HG03432 (cell line): ENCODE measurements at regions not wholly inside any gene's neighbourhood (a gene's known extent, or its start where the extent isn't known, plus 50 kb on each side); places are given as distances from the start of the nearest gene placed in this dataset.

ENCODE experiments used
- ATAC-seq: cut with Tn5 transposase; IDR thresholded peaks from one replicate; pipeline ENCODE4 v1.9.1; 2021; ENCODE audit warnings: mild to moderate bottlenecking, moderate library complexity; ENCODE audit not compliant: unreplicated experiment

DNA sequence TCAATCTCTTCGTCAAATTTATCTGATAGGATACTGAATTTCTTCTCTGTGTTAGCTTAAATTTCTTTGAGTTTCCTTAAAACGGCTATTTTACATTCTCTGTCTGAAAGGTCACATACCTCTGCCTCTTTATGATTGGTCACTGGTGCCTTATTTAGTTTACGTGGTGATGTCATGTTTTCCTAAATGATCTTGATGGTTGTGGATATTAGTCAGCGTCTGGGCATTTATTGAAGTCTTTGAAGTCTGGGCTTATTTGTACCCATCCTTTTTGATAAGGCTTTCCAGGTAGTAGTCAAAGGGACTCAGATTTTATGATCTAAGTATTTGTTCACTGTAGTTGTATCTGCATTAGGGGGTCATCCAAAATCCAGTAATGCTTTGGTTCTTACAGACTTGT is 1407.5 kb upstream of the LRRTM3 start:
- no peak for ATAC-seq

DNA sequence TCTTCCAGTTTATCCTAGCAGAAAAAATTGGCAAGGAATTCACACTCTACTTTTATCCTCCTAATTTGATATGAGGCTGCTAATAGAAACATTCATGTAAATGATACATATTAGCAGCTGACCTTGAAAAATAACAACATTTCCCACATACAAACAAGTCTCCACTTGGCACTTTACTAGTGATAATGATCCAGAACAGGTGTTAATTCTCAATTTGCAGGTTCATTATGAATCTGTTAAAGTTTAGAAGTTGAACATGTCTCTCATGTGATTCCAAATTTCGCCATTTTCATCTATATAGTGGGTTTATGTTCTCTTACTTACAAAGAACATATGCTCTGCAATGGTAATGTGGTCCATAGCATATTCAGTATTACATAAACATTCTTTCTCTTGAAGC is 1396.8 kb upstream of the LRRTM3 start:
- no peak for ATAC-seq

DNA sequence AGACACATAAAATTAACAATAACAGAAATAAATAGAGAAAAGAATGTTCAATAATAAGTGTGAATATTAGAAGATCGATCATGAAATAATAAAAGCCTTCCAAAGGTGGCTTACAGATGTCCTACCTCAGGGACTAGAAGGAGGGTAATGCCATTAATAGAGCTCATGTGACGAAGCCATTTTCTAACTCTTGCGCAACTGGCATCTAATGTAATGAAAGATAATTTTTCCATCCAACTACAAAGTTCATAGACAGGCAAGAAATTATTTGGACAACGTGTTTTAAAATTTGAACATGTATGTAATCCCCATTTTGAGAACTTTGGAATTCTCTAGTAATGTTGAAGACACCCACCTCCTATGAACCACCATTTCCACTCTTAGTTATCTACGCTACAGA is 1394.3 kb upstream of the LRRTM3 start:
- no peak for ATAC-seq

DNA sequence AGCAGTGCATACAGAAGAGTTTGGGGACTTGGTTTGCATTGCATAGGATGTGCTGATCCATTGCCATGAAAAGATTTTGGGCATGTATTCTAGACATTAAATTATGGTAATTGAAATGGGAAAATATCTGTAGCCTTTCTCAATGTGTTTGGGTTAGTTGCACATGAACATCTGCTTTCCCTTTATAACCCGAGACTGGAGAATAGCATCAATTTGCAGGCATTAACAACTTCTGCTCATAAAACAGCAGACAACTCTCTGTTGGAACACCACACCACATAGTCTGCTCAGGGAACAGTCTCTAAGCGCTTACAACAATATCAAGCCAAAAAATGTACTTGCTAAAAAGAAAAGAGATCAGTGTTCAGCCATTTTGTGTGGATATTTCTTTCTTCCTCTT is 1391.1 kb upstream of the LRRTM3 start:
- ATAC-seq, result no peak

DNA sequence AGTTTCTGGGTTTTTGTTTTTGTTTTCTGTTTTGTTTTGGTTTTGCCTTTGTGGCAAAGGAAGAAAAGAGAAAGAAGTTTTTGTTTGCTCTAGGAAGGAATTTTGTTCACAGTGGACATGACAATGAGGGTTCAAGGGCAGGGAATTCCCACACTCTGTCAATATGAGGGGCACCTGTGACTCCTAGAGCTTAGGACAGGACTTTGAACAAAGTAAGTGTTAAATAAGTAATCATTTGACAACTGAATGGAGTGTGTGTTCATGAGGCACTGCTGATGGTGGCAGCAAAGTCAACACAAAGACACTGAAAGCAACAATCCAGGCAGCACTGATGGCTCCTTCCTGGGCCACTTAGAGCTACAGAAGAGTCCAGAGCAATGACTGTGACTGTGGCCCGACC is 1381.1 kb upstream of the LRRTM3 start:
- ATAC-seq, result no peak

DNA sequence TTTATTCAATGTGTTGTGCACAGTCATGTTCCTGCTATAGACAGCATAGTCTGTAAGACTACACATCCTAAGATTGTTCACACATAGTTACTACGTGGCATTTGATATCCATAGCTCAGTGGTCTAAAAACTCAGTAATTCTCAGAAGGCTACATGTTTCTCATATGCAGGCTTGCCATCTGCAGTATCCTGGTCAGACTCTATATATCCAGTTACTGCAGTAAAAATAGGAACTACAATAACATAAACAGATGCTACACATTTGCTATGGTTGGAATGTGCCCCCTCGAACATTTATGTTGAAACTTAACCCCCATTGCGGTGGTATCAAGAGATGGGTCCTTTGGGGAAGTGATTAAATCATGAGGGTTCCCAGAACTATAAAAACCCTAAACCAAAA is 1377.8 kb upstream of the LRRTM3 start:
- ATAC-seq, result no peak

DNA sequence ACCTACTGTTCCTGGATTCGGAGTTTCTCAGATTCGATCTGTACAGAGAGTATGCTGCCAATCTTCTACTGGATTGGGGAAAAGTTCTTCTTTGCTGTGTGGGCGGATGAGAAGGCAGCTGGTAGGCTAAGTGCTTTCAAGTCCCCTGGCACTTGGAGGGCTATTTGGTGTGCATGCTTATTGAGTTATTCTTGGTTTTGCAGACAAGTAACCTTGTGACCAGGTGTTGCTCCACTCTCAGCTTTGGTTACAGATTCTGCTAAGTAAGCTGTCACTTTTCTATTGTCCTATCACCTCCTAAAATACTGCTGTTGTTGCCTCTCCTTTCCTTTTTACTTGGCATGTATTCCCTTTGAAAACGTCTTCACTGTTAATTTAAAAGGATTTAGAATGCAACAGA is 1375.1 kb upstream of the LRRTM3 start:
- ATAC-seq, result no peak

DNA sequence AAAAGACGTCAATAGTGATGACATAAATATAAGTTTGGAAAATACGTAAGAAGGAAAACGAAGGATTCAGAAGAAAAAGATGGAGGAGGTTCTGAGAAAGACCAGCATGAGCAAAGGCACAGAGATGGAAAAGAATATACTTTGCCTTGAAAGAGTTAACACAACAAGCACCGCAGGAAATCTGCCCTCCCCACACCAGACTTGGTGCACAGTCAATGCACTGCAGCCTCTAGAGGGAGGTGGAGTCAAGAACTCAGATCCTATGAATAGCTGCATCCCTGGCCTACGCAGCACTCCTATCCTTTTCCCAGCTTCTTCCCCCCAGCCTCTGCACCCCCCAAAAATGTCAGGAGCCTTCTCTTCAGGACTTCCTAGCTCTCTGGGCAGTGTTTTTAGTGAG is 1370.6 kb upstream of the LRRTM3 start:
- no peak for ATAC-seq

DNA sequence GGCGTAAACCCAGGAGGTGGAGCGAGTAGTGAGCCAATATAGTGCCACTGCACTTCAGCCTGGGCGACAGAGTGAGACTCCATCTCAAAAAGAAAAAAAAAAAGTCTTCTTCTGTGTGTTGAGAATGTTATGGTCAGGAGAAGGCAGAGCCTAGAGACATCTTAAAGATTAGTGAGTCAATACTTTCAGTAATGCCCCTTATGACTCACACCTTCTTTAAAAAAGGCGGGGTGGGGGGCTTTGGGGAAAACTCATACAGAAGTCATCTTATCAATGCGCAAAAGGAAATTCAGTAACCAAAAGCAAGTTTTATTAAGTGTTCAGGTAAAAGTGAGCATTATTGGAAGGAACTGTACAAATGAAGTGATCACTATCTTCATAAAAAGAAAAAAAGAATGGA is 1369.8 kb upstream of the LRRTM3 start:
- ATAC-seq, result no peak

DNA sequence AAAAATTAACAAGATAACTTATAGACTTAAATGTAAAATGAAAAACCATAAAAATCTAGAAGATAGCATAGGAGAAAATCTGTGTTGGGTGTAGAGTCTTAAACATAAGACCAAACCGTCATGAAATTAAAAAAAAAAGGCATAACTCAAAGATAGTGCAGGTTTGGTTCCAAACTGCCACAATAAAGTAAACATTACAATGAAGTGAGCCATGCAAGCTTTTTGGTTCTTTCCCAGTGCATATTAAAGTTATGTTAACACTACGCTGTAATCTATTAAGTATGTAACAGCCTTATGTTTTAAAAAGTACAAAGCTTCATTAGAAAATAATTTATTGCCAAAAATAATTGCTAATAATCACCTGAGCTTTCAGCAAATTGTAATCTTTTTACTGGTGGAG is 1366.5 kb upstream of the LRRTM3 start:
- ATAC-seq, result no peak

DNA sequence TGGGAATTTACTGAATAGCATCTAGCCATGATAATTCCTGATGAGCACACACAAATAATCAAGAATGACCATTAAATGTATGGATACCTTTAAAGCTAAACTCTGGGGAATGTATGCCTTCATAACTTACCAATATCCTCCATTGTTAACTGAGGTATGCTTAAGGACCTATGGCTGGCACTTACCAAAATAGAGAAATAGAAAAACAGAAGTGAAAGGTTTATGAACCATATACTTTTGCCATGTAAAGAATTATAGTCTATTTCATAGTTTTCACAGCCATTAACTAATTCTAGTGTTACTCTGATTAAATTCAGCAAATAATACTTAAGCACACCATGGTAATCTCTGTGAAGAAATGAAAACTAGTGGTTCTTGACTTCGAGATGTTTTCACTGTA is 1360.6 kb upstream of the LRRTM3 start:
- no peak for ATAC-seq

DNA sequence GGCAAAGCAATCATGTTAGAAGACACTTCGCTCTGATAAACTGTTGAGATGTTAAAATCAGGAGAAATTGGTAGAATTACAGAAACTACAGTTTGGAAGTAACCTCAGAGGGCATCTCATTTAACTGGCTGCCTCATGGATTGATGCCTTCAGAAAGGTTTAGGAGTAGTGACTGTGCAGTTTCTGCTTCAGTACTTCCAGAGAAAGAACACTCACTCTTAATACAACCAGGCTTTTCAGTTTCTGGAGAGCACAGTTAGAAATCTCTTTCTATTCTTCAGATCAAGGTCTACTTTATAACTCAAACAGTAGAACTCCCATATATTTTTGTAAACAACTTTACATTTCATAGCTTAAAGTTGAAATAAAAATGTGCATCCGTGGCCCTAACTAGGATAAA is 1358.9 kb upstream of the LRRTM3 start:
- no peak for ATAC-seq

DNA sequence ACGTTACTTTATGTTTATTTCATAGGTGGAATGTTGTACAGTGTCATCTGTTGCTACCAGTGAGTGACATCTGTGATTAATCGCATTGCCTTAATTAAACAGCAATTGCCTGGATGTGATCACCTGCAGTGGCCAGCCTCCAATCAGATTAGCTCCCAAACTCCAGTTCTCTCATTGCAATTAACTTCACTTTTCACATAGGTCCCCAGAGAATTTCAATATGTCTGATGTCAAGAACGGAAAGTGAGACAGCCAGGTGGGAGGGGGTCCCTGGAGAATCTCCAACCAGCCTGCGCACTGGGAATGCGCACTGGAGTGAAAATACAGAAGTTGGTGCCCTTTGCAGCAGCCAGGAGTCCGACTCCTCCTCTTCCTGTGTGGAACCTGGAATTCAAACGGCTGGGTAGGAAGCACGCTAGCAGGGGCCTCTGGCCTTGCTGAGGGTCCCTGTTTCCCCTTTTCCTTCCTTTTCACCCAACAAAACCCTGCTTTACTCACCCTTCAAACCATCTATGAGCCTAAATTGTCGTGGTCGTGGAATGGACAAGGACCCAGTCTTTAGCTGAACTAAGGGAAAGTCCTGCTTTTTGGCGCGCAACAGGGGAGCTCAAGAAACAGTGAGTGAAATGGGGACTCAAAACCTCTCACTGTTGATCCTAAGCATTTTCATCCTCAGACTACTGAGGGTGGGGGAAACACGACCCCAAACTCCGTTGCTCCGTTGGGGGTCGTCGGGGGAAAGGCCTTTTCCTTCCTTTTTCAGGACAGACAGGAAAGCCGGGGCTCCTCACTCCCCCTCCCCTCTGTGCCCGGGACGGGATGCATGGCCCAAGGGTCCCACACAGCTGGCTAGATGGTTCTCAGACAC is 1355.5 kb upstream of the LRRTM3 start:
- ATAC-seq, result peak; percentile 60

DNA sequence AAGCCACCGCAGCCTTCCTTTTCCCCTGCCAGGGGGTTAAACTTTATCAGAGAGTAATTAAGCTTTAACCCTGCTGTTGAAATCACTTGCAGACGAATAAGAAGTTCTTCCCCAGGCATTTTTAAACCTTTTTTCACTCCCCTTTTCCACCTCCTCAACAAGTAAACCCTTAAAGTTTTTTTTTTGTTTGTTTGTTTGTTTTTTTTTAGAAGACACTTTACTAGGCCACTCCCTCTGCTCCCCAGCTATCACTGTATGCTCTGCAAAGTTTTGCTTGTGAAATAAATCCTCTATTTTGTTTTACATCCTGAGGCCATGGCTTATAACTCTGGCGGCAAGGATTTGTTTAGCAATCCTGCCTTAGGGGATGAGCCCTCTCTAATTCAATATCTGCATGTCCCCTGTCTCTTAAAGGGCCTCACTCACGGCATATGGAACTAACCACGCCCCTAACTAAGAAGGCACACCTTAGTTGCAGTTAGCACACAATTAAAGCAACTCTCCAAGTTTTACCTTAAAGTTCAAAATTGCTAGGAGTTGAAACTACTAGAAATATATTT is 1354.7 kb upstream of the LRRTM3 start:
- ATAC-seq, result peak; percentile 58

DNA sequence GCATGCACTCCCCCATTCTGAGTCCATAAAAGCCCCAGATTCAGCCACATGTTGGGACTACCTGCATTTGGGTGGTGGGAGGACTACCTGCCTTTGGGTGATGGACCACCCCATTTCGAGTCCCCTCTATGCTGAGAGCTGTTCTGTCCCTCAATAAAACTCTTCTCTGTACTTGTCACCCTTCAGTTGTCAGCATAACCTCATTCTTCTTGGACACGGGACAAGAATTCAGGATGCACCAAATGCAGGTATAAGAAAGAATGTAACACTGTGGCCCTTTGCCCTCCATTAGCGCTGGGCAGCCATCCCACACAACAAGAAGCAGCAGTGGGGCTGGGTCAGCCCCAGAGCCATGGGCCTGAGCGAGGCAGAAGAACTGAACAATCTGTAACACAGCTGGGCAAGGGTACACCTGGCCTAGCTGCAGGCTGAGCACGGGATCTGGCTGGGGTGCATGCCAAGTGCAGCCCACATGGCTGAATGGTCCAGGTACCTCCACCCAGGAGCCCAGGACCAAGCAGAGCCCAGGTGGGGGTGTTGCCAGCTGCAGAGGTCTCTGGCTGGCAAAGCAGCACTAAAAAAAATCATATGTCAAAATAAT is 1344.3 kb upstream of the LRRTM3 start:
- ATAC-seq, result no peak

DNA sequence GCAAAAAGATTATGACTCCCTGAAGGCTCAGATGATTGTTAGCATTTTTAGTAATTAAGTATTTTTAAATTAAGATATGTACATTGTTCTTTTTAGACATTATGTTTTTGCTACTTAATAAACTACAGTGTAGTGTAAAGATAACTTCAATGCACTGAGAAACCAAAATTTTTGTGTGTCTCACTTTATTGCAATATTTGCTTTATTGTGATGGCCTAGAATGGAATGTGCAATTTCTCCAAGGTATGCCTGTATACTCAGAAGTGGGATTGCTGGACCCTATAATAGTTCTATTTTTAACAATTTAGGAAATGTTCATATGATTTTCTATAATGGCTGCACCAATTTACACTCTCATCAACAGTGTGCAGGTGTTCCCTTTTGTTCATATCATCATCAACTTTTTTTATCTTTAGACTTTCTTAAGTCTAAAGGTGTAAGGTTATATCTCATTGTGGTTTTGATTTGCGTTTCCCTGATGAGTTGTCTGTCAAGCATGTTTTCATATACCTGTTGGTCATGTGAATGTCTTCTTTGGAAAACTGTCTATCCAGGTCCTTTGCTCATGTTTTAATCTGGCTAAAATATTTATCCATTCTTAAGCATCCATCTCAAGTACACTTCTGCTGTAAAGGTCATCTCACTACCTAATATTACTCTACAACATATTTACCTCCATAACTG is 1323.5 kb upstream of the LRRTM3 start:
- no peak for ATAC-seq

DNA sequence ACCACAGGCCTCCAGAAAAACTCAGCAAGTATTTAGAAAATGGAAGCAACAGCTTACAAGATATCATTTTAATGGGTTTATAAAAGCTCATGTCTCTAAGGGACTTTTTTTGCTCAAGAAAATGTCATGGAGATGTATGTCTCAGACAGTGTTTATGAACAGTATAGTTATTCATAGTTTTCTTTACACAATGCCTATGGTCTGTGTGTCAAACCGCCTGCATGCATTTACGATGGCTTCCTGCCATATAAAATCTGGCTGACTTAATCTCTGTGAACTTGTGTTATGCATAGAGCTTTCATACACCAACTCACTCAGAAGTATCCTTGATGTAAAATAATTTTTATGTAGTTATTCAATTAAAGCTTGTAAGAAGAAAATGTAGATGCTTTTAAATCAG is 1314.2 kb upstream of the LRRTM3 start:
- ATAC-seq, result no peak

DNA sequence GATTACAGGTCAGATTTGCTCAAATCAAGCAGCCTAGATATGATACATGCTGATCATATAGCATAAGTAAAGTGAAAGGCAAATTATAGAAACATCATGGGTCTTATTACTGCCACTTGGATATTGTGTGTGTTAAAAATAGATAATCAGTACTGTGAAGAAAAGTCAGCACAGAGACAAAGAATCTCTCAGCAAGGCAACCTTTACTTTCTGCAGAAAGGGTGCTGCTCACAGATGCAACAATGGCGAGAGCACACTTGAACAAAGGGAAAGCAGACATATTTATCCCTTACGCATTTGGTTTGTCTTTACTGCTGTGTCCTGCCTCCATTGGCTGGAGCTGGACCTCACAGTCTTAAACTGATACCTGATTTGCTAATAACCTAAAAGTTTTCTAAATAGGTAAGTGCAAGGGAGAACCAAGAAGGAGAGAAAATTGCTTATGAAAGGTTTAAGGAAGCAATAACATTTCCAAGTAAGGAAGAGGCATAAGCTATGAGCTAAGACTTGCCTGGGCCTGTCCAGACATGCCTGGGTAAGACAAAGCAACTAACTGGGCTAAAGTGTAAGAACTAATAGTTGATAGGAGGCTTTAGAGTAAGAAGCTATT is 1310.8 kb upstream of the LRRTM3 start:
- no peak for ATAC-seq

DNA sequence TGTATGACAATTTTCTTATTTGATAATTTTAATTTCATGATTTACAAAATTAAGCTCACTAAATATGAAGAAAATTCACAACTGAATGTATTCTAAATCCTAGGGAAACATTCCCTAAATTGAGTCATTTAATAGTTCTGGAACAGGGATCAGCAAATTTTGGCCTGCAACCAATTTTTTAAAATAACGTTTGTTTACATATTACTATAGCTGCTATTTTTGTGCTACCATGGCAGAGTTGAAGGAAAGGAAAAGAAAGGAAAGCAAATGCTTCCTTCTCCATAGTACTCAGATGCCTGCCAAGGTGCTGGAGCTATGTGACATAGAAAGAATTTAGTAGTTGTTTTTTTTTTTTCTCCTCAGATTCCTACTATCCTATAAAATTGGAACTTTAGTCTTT is 1307.7 kb upstream of the LRRTM3 start:
- no peak for ATAC-seq

DNA sequence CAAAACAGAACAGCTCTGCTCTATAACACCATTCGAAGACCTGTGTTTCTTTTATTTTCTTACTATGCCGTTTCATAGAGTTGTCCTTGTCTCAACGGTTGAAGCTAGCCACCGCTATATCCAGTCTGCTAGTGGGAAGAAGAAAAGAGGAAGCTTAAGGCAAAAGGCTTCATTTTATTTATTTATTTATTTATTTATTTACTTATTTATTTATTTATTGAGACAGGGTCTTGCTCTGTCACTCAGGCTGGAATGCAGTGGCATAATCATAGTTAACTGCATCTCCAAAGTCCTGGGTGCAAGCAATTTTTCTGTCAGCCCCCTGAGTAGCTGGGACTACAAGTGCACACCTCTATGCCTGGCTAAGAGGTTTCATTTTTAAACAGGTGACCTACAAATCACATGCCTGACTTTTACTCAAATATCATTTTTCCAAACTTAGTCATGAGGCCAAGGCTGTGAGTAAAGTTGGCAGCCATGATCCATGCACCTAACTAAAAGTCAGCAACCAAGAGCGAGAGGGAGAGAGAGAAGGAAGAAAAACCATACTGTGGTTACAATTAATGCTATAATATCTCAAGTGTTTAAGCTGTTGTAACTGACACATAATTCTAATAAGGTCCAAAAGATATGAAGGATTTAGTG is 1305.3 kb upstream of the LRRTM3 start:
- no peak for ATAC-seq

DNA sequence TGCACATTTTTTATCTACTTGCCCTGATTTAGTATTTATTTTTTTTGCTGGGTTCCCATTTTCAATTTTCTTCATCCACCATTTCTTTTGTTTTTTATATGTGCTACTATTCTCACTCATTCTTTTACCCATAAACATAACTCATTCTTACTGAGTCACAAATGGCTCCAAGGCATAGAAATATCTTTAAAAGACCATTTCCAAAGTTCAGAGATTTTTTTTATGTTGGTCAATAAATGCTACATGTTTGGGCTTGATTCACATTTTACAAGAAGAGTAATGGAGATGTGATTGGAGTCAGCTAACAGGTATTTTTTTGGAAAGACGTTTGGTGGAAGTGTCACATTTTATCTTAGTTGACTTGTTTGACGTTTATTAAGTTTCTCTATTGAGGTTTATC is 1303.2 kb upstream of the LRRTM3 start:
- ATAC-seq, result no peak
